Vagina (tissue), 2 donors: ENCODE measurements at regions not wholly inside any gene's neighbourhood (a gene's known extent, or its start where the extent isn't known, plus 50 kb on each side); places are given as distances from the start of the nearest gene placed in this dataset.

ENCODE experiments used
- DNase-seq, 2 donors: peaks; one replicate each; pipeline ENCODE4 v3.0.0-alpha.2; 2017; ENCODE audit errors: extremely low spot score in 2 of 2
- H3K27ac ChIP-seq: fragments of 200-600 bp; sonication (generic); one replicate; pipeline ENCODE4 v1.5.1; 2019
- H3K27me3 ChIP-seq: fragments of 200-600 bp; sonication (generic); one replicate; pipeline ENCODE4 v1.5.1; 2019
- H3K36me3 ChIP-seq, 2 donors: fragments of 200-600 bp; sonication (generic); one replicate each; pipeline ENCODE4 v1.5.1; 2017 to 2019
- H3K4me1 ChIP-seq: fragments of 200-600 bp; sonication (generic); one replicate; pipeline ENCODE4 v1.5.1; 2019
- H3K4me3 ChIP-seq, 2 donors: fragments of 200-600 bp; sonication (generic); 1 replicate in 1 of 2; 2 replicates in 1 of 2; pipeline ENCODE4 v1.5.1; 2016 to 2019
- H3K9me3 ChIP-seq: fragments of 200-600 bp; sonication (generic); one replicate; pipeline ENCODE4 v1.5.1; 2019
- CTCF ChIP-seq, 3 experiments: fragments of 450-650 bp in 2 of 3; fragments of 200-600 bp in 1 of 3; sonication (generic) in 1 of 3; IDR thresholded peaks; one replicate each; pipeline ENCODE4 v1.5.1; 2017 to 2019; ENCODE audit warnings: antibody characterized with exemption in 3 of 3, mild to moderate bottlenecking in 2 of 3, moderate library complexity in 2 of 3
- POLR2A ChIP-seq, 2 donors: fragments of 450-650 bp; IDR thresholded peaks; one replicate each; pipeline ENCODE4 v1.6.1; 2017; ENCODE audit warnings: antibody characterized with exemption in 2 of 2, mild to moderate bottlenecking in 2 of 2, moderate library complexity in 2 of 2
- POLR2AphosphoS5 ChIP-seq, 2 donors: sonication (generic); formaldehyde crosslinking; IDR thresholded peaks; one replicate each; pipeline ENCODE4 v1.9.0; 2017; ENCODE audit warnings: antibody characterized with exemption in 2 of 2, mild to moderate bottlenecking in 2 of 2, low read depth in 1 of 2; ENCODE audit not compliant: insufficient read depth in 1 of 2
- intact Hi-C: fragments of 100-400 bp; cut with DNase I; formaldehyde crosslinking; loops from one replicate; pipeline ENCODE4 v1.15.1; 2023

- TF ChIP-seq CTCF (IDR thresholded peaks at IDR 0.05), result no peak
- no peak for TF ChIP-seq POLR2AphosphoS5 (IDR thresholded peaks at IDR 0.05; ENCODE audit: insufficient read depth in 1 of 2, low read depth in 1 of 2)
- no peak for TF ChIP-seq POLR2A (IDR thresholded peaks at IDR 0.05)
- H3K27me3 ChIP-seq, result no peaks in the 10 kb centered on the region
- H3K4me1 ChIP-seq, result no peaks in the 10 kb centered on the region
- no peak overlapping the region for H3K4me3 ChIP-seq
- no peaks in the 10 kb centered on the region for H3K36me3 ChIP-seq
- H3K27ac ChIP-seq, result no peak overlapping the region
- intact Hi-C loops, result no loop called here
- no peaks in the 10 kb centered on the region for H3K9me3 ChIP-seq
- no peak for DNase-seq
Observed at GRCh38 chr5:82800826-82801225, 276.4 kb downstream of the TMEM167A start.

- H3K36me3 ChIP-seq, result no peaks in the 10 kb centered on the region
- H3K4me1 ChIP-seq, result no peaks in the 10 kb centered on the region
- no peaks in the 10 kb centered on the region for H3K27me3 ChIP-seq
- intact Hi-C loops, result no loop called here
- no peak overlapping the region for H3K27ac ChIP-seq
- TF ChIP-seq POLR2AphosphoS5 (IDR thresholded peaks at IDR 0.05; ENCODE audit: insufficient read depth in 1 of 2, low read depth in 1 of 2) (no peak), POLR2A (IDR thresholded peaks at IDR 0.05) (no peak), CTCF (IDR thresholded peaks at IDR 0.05) (no peak)
- DNase-seq, result no peak
- H3K9me3 ChIP-seq, result no peaks in the 10 kb centered on the region
- no peak overlapping the region for H3K4me3 ChIP-seq
Observed at GRCh38 chr5:82799361-82800077, 277.7 kb downstream of the TMEM167A start.

- Histone ChIP-seq H3K36me3 (no peaks in the 10 kb centered on the region), H3K27ac (no peak overlapping the region), H3K4me1 (no peaks in the 10 kb centered on the region), H3K9me3 (no peaks in the 10 kb centered on the region), H3K4me3 (no peak overlapping the region), H3K27me3 (no peaks in the 10 kb centered on the region)
- no peak for TF ChIP-seq CTCF (IDR thresholded peaks at IDR 0.05)
- TF ChIP-seq POLR2A (IDR thresholded peaks at IDR 0.05), result no peak
- no peak for TF ChIP-seq POLR2AphosphoS5 (IDR thresholded peaks at IDR 0.05; ENCODE audit: insufficient read depth in 1 of 2, low read depth in 1 of 2)
- intact Hi-C loops, result no loop called here
- no peak for DNase-seq
Observed at GRCh38 chr5:82798676-82799075, 278.5 kb downstream of the TMEM167A start.

GRCh38 chr5:82796643-82797416 is 280.4 kb downstream of the TMEM167A start:
- TF ChIP-seq POLR2AphosphoS5 (IDR thresholded peaks at IDR 0.05; ENCODE audit: insufficient read depth in 1 of 2, low read depth in 1 of 2) (no peak), CTCF (IDR thresholded peaks at IDR 0.05) (no peak), POLR2A (IDR thresholded peaks at IDR 0.05) (no peak)
- no peaks in the 10 kb centered on the region for H3K4me1 ChIP-seq
- H3K36me3 ChIP-seq, result no peaks in the 10 kb centered on the region
- no peaks in the 10 kb centered on the region for H3K27me3 ChIP-seq
- H3K27ac ChIP-seq, result no peak overlapping the region
- intact Hi-C loops, result no loop called here
- H3K9me3 ChIP-seq, result no peaks in the 10 kb centered on the region
- no peak for DNase-seq
- no peak overlapping the region for H3K4me3 ChIP-seq

- Histone ChIP-seq H3K4me1 (no peaks in the 10 kb centered on the region), H3K9me3 (no peaks in the 10 kb centered on the region), H3K36me3 (no peaks in the 10 kb centered on the region), H3K4me3 (no peak overlapping the region), H3K27ac (no peak overlapping the region), H3K27me3 (no peaks in the 10 kb centered on the region)
- no peak for TF ChIP-seq POLR2A (IDR thresholded peaks at IDR 0.05)
- TF ChIP-seq POLR2AphosphoS5 (IDR thresholded peaks at IDR 0.05; ENCODE audit: insufficient read depth in 1 of 2, low read depth in 1 of 2), result no peak
- TF ChIP-seq CTCF (IDR thresholded peaks at IDR 0.05), result no peak
- intact Hi-C loops, result no loop called here
- no peak for DNase-seq
Observed at GRCh38 chr5:82794876-82795275, 282.3 kb downstream of the TMEM167A start.
